HG03442 (cell line): ENCODE measurements at regions not wholly inside any gene's neighbourhood (a gene's known extent, or its start where the extent isn't known, plus 50 kb on each side); places are given as distances from the start of the nearest gene placed in this dataset.

Experiments used
- ATAC-seq: cut with Tn5 transposase; IDR thresholded peaks from one replicate; pipeline ENCODE4 v1.9.1; 2021; ENCODE audit warnings: mild to moderate bottlenecking, moderate library complexity; ENCODE audit not compliant: unreplicated experiment

DNA sequence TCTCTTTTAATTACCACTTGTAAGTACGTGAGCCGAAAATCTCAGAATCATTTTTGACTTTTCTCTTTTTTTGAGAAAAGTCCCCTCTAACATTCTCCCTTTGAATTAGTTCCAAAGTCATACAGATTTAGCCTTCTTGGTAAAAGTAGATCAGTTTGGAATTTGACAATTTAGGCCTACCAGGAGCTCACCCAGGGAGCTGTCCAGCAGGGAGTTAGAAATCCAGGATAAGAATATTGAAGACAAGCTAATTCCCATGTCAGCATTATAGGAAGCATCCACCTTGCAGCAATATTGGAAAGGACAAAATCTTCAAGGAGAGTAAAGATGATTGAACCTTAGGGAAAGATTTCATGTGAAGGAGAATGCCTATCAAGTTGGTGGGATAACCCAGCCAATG, 352.2 kb upstream of the CPEB2 start:
- no peak for ATAC-seq

DNA sequence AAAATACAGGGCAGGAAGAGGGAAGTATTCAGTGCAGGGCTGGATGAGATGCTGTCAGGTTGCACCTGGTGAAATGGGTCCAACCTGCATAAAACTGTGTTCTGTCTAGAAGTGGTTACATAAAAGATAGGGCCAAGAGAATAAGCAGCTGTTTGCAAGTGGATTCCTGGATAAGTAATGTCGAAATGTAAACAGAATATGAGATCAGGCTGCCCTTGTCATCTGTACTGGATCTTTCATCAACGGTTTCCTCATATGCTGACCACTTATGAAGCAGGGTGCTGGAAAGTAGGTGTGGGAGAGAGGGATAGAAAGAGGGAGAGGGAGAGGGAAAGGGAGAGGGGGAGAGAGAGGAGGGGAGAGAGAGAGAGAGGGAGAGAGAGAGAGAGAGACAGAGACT, 349.8 kb upstream of the CPEB2 start:
- no peak for ATAC-seq

DNA sequence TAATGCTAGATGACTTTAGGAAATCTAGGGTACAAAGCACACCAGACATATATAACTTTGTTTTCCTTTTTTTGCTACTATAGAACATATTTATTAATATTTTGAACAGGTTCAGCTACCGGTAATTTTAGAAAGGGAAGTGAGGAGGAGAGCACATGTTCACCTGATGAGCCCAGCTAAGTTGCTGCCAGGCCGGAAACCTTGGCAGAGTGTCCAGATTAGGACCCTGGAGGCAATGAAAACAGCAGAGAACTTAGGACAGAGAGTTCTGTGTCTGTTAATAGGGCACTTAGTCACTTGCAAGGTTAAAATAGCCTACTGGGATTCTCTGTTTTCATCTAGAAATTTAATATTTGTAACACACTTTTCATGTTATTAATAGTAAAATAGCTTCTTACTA, 348.9 kb upstream of the CPEB2 start:
- no peak for ATAC-seq

DNA sequence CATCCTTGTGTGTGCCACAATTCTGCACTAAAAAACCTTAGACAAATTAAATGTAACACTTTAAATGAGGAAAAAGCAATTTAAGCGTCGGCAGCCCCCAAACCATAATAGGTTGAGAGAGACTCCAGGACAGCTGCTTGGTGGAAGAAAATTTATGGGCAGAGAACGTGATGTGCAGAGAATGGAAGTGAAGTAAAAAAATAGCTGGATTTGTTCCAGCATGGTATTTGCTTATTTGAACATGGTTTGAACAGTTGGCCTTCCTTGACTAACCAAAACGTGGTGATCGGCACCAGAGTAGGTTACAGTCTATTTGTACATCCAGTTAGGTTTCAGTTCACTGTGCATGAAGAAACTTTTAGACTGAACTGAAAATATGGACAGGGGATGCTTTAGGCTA, 343.0 kb upstream of the CPEB2 start:
- ATAC-seq, result no peak

DNA sequence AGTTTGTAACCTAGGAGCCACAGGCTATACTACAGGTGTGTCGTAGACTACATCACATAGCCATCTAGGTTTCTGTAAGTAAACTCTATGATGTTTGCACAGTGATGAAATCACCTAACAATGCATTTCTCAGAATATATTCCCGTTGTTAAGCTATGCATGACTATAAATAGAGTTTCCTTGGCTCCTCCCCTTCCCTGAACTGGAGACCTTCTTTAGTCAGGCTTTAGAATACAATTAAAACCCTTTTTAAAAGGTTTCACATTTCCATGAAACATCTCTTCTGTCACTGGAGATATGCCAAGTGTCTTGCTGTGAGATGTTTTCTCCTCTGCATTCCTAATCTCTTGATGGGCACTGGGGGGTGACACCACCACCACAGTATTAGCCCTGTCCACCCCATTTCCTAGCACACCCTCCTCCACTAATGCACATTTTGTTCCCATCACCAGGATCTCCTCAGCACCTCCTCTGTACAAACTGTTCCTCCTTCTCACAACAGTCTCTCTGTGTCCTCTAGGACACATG, 334.6 kb upstream of the CPEB2 start:
- no peak for ATAC-seq

DNA sequence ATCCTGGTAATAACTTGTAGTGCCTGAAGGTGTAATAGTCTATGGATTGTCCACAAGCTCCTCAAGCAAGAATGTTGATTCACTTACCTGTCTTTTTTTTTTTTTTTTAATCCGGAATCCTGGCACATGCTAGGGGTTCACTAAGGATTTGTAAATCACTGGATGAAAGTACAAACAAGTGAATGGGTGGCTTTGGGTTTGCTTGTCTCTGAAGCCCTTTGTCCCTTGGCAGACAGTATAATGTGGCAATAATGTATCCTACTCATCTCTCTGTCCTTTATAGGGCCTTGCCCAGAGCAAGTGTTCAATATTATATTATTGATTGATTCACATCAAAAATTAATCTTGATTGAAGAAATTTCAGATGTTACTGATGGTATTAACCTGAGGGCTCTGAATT, 334.0 kb upstream of the CPEB2 start:
- ATAC-seq, result no peak

DNA sequence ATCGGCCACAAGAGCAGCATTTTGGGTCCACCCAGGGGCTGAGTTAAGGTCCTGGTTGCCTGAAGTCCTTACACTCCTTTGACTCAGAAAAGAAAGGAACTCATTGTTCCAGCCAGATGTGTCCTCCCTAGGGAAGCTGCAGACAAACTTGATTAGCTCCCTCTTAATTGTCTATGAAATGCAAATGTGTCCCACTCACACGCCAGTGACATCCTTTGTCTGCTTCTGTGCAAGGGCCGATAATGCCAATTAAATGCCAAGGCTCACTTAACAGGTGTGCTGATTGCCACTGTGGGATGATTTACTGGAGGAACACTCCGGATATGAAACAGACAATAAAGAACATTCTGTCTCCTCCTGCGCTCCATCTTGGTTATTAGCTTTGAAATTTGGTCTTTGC, 332.9 kb upstream of the CPEB2 start:
- no peak for ATAC-seq

DNA sequence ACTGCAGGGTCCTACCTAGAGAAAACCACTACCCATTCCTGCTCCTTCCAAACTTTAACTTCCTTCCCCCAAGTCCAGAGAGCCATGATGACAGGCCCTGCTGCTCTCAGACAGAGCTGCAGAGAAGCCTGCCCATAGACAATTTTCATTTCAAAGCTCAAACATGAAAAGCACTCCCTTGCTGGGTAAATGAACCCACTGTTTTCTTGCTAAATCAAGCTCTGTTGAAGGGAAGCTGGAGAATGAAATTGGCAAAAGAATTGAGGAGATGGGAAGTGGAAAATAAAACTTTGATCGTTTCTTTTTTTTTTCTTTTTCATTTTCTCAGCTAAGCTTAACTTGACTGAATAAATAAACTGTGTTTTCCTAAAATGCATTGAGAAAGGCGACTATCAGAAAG, 331.1 kb upstream of the CPEB2 start:
- no peak for ATAC-seq

DNA sequence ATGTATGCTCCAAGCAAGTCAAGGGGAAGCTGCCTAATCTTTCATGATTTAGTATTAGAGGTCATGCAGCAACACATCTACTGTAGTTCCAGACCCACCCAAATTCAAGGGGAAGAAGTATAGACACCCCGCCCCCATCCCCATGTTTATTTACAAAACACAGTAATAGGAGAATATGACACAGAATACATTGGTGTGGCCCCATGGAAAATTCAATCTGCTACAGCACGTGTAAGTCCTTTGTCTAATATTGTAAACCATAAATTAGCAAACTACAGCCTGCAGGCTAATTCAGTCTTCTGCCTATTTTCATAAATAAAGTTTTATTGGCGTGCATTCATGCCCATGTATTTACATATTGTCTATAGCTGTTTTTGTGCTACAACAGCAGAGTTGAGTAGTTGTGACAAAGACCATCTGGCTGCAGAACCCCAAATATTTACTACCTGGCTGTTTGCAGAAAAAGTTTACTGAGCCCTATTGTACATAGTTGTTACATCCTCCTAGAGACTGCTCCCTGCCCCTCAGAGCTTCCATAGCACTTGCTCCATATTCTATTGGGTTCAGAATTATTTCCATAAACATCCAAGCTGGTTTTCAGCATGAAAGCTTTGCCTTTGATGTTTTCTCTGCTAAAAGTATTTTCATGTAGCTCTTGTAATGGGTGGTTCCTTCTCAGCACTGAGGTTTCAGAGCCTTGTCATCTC, 326.8 kb upstream of the CPEB2 start:
- no peak for ATAC-seq

DNA sequence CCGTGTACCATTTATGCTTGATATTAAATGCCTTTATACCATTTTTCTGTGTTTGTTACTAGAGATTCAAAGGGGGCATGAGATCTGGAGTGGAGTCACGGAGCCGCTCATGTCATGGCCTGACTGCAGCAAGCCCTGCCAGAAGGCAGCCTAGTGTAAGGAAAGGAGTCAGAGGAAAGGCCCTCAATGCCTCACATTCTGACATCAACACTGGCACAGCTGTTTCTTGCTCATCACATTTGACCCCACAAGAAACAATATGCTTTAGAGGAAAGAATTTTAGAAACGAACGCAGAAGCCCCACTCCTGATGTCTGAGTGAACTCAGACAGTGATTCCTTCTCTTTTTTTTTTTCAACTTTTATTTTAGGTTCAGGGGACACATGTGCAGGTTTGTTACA, 322.4 kb upstream of the CPEB2 start:
- no peak for ATAC-seq

DNA sequence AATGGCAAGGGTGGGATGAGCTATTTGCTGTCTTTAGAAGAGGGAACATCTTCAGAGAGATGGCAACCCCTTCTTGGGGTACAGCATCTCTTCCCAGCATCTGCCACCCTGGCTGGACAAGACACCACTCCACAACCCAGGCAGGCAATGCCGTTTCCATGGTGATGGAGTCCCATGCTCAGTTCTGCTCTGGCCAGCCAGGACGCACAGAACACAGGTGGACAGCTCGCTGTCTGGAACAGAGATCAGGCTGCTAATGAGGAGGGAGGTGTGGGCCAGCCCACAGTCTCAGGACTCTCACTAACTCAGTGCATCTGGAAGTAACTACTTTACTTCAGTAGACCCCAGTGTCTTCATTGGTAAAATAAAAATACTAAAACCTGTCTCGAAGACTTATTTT, 321.0 kb upstream of the CPEB2 start:
- ATAC-seq, result no peak

DNA sequence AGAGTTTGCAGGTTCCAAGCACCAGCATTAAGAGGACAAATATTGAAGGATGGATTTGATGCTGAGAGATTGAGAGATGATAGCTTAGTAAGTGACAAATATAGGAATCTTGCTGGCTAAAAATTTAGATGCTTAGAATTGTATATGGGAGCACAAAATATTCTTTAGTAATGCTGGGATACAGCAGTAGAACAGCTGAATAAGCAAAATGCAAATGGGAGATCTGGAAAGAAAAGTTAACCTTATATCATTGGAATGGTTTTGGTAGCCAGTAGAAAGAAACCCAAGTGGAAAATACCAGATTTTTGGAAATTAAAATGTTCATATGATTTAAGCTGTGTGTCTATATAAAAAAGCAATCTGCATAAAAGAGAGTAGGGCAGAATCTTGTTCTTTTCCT, 308.6 kb upstream of the CPEB2 start:
- no peak for ATAC-seq

DNA sequence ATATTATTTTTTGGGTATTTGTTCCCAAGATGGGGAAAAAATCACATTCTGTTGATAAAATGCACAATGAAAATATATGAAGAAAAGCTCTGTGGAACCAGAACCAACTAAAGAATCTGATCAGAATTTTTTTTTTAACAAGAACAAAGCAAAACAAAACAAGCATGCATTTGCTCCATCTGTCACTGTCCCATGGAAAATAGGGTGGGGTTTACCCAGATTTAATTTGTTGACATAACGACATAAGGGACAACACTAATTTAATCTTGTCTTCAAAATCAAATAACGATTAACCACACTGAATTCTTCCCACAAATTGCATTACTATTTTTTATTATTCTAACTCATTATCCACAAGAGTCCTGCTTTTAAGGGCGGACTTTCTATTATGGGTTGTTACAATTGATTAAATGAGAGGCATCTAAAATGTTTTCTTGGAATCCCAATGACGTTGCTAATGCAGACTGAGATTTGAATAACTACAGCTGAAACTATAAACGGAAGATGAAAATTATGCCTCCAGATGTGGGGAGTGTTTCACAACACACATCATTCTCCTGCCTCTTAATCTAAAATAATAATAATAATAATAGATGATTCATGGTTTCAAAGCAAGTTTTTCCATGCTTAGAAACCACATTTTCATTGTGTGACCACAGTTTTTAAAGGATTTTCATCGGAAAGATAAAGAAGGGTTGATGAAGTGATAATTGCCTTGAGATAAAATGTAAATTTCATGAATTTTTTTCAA, 307.0 kb upstream of the CPEB2 start:
- no peak for ATAC-seq

DNA sequence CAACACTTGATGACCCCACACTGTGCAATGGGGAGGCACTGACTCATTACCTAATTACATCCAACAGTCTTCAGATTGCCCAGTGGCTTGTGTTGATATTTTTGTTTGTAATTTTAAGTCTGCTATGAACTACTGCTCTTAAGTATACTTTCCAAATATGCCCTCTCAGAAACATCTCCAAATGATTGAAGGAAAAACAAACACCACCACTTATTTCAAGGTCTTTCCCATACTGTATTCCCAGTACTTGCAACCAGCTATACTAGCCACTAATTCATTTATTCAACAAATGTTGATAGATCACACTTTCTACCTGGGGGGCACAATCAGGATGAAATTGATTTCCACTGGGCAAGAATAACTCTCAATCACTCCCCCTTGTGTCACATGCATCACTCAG, 302.2 kb upstream of the CPEB2 start:
- no peak for ATAC-seq

DNA sequence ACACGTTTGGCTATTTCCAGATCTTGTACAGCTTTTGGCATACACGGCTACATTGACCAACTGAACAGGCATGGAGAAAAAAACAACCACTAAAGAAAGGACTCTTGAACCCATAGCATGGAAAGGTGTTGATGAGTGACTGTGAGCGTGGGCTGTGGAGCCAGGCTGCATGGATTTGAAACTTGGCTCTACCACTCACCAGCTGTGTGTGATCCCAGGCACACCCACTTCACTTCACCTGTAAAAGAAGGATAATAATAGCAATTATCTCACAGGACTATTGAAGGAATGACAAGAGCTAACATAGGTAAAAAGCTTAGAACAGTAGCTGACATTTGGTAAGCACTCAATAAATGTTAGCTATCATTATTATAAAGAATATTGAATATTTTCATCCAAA, 301.7 kb upstream of the CPEB2 start:
- no peak for ATAC-seq

DNA sequence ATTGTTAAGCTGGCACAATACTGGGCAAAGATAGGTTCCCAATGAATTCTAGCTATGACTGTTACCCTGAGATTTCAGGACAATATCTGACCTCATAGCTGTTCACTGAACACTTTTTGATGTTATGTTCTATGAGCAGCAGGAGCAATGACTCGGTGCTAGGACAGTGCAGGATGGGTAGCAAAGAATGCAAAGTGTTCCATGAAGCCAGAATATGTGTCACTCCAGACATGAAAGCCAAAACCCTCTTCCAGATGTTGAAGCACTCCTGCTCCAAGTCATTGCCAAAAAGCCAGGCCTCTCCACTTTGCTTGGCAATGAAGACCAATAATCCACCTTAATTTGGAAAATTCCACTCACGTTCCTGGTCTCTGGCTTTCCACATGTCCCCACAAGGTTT, 300.9 kb upstream of the CPEB2 start:
- no peak for ATAC-seq

DNA sequence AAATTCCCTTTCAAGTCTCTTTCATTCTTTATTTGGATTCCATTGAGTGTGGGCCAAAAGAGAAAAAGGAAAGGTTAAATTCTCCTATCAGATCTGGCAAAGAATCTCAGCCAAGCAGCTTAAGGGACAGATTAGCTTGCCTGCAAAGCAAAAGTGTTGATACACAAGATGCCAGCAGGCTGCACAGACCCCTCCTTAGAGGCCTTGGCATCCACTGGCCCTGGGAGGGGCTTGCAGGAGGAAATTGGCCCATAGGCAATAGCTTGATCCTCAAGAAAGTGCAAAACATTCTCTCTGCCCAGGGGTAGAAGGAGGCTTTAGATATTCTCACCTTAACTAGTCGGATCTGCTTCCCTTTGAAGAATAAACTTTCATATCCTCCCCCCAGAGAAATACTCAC, 300.4 kb upstream of the CPEB2 start:
- ATAC-seq, result no peak

DNA sequence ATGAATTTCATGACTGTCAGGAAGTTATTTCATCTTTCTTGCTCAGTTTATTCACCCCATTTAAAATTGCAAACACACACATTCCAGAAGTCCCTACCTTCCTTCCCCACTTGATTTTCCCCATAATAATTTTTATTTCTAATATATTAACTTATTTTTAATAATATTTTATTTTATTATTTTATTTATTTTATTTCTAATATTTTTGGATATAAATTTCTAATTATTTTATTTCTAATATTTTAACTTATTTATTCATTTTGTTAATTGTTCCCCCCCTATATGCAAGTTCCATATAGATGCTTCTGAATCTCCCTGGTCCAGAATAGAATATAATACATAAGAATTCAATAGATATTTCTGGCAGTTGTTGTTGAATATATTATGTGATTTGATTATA, 293.7 kb upstream of the CPEB2 start:
- ATAC-seq, result no peak

DNA sequence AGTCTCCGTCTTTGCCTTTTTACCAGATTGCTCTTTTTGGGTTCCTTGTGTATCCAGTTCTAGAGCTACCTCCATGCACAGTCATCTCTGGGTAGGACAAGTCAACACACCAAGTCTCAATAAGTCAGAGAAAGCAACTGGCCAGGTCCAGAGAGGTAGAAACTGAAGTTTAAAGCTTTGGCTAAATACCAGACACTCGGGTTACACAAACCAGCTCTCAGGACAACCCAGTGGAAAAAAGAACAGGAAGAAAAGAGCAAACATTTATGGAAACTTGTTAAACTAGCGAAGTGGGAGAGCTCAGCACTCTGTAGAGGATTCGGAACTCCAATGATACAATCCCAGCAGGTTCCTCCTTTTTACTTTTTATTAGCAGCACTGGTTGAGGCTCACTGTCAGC, 291.0 kb upstream of the CPEB2 start:
- no peak for ATAC-seq

DNA sequence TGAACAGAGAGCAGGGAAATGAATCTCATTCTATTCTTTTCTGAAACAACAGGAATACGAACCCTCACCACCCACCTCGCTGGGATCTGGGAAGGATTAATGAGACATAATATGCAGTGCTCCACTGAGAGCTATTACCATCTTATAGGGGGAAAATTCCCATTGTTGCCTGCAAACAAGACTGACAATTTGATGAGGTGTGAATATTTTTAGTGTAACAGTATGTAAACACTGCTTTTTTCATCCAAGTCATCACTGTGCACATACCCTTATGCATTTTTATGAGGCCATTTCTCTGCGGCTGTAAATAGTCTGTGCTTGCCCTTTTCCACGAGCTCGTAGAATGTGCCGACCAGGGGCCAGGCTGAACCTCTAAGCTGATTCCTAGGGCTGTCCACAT, 285.6 kb upstream of the CPEB2 start:
- ATAC-seq, result no peak

DNA sequence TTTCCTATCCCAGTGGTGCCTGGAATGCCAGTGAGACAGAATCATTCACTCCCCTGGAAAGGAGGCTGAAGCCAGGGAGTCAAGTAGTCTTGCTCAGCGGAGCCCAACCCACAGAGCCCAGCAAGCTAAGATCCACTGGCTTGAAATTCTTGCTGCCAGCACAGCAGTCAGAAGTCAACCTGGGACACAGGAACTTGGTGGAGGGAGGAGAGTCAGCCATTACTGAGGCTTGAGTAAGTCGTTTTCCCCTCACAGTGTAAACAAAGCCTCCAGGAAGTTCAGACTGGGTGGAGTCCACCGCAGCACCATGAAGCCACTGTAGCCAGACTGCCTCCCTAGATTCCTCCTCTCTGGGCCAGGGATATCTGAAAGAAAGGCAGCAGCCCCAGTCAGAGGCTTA, 283.2 kb upstream of the CPEB2 start:
- no peak for ATAC-seq

DNA sequence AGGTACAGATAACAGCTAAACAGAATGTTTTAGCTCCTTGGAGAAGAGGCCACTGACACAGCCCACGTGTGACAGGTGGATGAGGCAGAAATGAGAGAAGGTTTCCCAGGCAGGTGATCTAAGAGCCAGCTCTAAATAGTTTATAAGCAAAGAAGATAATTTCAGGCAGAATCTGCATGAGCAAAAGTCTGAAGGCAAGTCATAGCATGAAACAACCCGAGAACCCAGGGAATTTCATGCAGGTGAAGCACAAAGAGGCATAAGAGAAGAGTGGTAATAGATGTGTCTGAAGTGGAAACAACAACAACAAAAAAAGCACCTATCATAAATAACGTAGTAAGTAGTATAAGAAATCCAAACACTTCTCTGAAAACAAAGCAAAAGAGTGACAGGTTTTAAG, 275.8 kb upstream of the CPEB2 start:
- ATAC-seq, result no peak
